Skeletal muscle satellite cell (primary cell): ENCODE measurements at regions not wholly inside any gene's neighbourhood (a gene's known extent, or its start where the extent isn't known, plus 50 kb on each side); places are given as distances from the start of the nearest gene placed in this dataset.
A peak's percentile ranks its signal among the peaks of the same experiment; 100 is the strongest.

Experiments used
- H3K27me3 ChIP-seq: 2 replicates; pipeline ENCODE4 v1.7.0; 2013; ENCODE audit warnings: low read length; ENCODE audit not compliant: control insufficient read depth, insufficient read depth
- H3K36me3 ChIP-seq: 2 replicates; pipeline ENCODE4 v1.7.0; 2013; ENCODE audit warnings: mild to moderate bottlenecking, control low read depth, low read length; ENCODE audit not compliant: insufficient read depth
- H3K4me1 ChIP-seq: 2 replicates; pipeline ENCODE4 v1.7.0; 2013; ENCODE audit warnings: low read length; ENCODE audit not compliant: control insufficient read depth, insufficient read depth
- H3K4me2 ChIP-seq: 2 replicates; pipeline ENCODE4 v1.7.0; 2013; ENCODE audit warnings: mild to moderate bottlenecking, low read length
- H3K4me3 ChIP-seq: 2 replicates; pipeline ENCODE4 v1.7.0; 2013; ENCODE audit warnings: low read length
- H3K9ac ChIP-seq: 2 replicates; pipeline ENCODE4 v1.7.0; 2013; ENCODE audit warnings: mild to moderate bottlenecking, low read depth, low read length, moderate library complexity
- H3K9me3 ChIP-seq: replicated peaks from 2 replicates; pipeline ENCODE4 v1.7.0; 2013; ENCODE audit warnings: mild to moderate bottlenecking, control low read depth, low read length

- peaks cover 26% of the 10 kb centered on the region for H3K27me3 ChIP-seq
- H3K36me3 ChIP-seq: no peaks in the 10 kb centered on the region
- H3K4me2 ChIP-seq: no peak overlapping the region
- H3K9me3 ChIP-seq: no peaks in the 10 kb centered on the region
- no peak overlapping the region for H3K4me3 ChIP-seq
- no peak overlapping the region for H3K9ac ChIP-seq
- H3K4me1 ChIP-seq: no peaks in the 10 kb centered on the region
Measured at GRCh38 chr20:6715401-6715941, 52.0 kb upstream of the BMP2 start.

GRCh38 chr20:6714279-6714711 is 53.2 kb upstream of the BMP2 start:
- peaks cover 20% of the 10 kb centered on the region for H3K27me3 ChIP-seq
- H3K4me2 ChIP-seq: no peak overlapping the region
- no peak overlapping the region for H3K4me3 ChIP-seq
- H3K36me3 ChIP-seq: no peaks in the 10 kb centered on the region
- H3K4me1 ChIP-seq: no peaks in the 10 kb centered on the region
- no peaks in the 10 kb centered on the region for H3K9me3 ChIP-seq
- no peak overlapping the region for H3K9ac ChIP-seq

GRCh38 chr20:6711951-6712649 is 55.4 kb upstream of the BMP2 start:
- Histone ChIP-seq H3K4me1 (peaks cover 15% of the 10 kb centered on the region), H3K4me2 (no peak overlapping the region), H3K27me3 (peaks cover 20% of the 10 kb centered on the region), H3K9me3 (no peaks in the 10 kb centered on the region), H3K9ac (no peak overlapping the region), H3K36me3 (no peaks in the 10 kb centered on the region), H3K4me3 (no peak overlapping the region)

- no peaks in the 10 kb centered on the region for H3K36me3 ChIP-seq
- H3K4me1 ChIP-seq: peaks cover 17% of the 10 kb centered on the region
- H3K4me2 ChIP-seq: no peak overlapping the region
- no peaks in the 10 kb centered on the region for H3K9me3 ChIP-seq
- H3K27me3 ChIP-seq: peaks cover 9% of the 10 kb centered on the region
- no peak overlapping the region for H3K9ac ChIP-seq
- H3K4me3 ChIP-seq: no peak overlapping the region
Measured at GRCh38 chr20:6709910-6710595, 57.4 kb upstream of the BMP2 start.

GRCh38 chr20:6708010-6708409 is 59.5 kb upstream of the BMP2 start:
- no peaks in the 10 kb centered on the region for H3K36me3 ChIP-seq
- peaks cover 31% of the 10 kb centered on the region for H3K4me1 ChIP-seq
- H3K27me3 ChIP-seq: no peaks in the 10 kb centered on the region

GRCh38 chr20:6707321-6707831 is 60.1 kb upstream of the BMP2 start:
- no peaks in the 10 kb centered on the region for H3K9me3 ChIP-seq
- no peak overlapping the region for H3K4me3 ChIP-seq
- no peaks in the 10 kb centered on the region for H3K36me3 ChIP-seq
- no peak overlapping the region for H3K4me2 ChIP-seq
- H3K4me1 ChIP-seq: peaks cover 31% of the 10 kb centered on the region
- H3K9ac ChIP-seq: no peak overlapping the region
- H3K27me3 ChIP-seq: no peaks in the 10 kb centered on the region

More at GRCh38 chr20:6708010-6708409, 59.5 kb upstream of the BMP2 start:
- no peaks in the 10 kb centered on the region for H3K9me3 ChIP-seq
- no peak overlapping the region for H3K9ac ChIP-seq
- no peak overlapping the region for H3K4me3 ChIP-seq
- peak overlapping the region; percentile 37 for H3K4me2 ChIP-seq

- H3K9ac ChIP-seq: no peak overlapping the region
- no peaks in the 10 kb centered on the region for H3K36me3 ChIP-seq
- peaks cover 31% of the 10 kb centered on the region for H3K4me1 ChIP-seq
- H3K9me3 ChIP-seq: no peaks in the 10 kb centered on the region
- no peaks in the 10 kb centered on the region for H3K27me3 ChIP-seq
- H3K4me2 ChIP-seq: no peak overlapping the region
- no peak overlapping the region for H3K4me3 ChIP-seq
Measured at GRCh38 chr20:6705926-6706548, 61.4 kb upstream of the BMP2 start.

- no peak overlapping the region for H3K9ac ChIP-seq
- no peaks in the 10 kb centered on the region for H3K27me3 ChIP-seq
- H3K36me3 ChIP-seq: no peaks in the 10 kb centered on the region
- no peaks in the 10 kb centered on the region for H3K9me3 ChIP-seq
- H3K4me2 ChIP-seq: no peak overlapping the region
- H3K4me1 ChIP-seq: peaks cover 31% of the 10 kb centered on the region
- no peak overlapping the region for H3K4me3 ChIP-seq
Measured at GRCh38 chr20:6705106-6705766, 62.2 kb upstream of the BMP2 start.

- Histone ChIP-seq H3K4me2 (no peak overlapping the region), H3K36me3 (no peaks in the 10 kb centered on the region), H3K4me1 (peaks cover 31% of the 10 kb centered on the region), H3K9me3 (no peaks in the 10 kb centered on the region), H3K4me3 (no peak overlapping the region), H3K9ac (peak overlapping the region; percentile 46), H3K27me3 (no peaks in the 10 kb centered on the region)
Measured at GRCh38 chr20:6704132-6704861, 63.2 kb upstream of the BMP2 start.

GRCh38 chr20:6703656-6704055 is 63.8 kb upstream of the BMP2 start:
- no peaks in the 10 kb centered on the region for H3K36me3 ChIP-seq
- H3K4me1 ChIP-seq: peaks cover 29% of the 10 kb centered on the region
- H3K9ac ChIP-seq: no peak overlapping the region
- H3K27me3 ChIP-seq: no peaks in the 10 kb centered on the region
- no peaks in the 10 kb centered on the region for H3K9me3 ChIP-seq
- H3K4me3 ChIP-seq: no peak overlapping the region
- H3K4me2 ChIP-seq: no peak overlapping the region
